ENCODE measurements at regions not wholly inside any gene's neighbourhood (a gene's known extent, or its start where the extent isn't known, plus 50 kb on each side); places are given as distances from the start of the nearest gene placed in this dataset.

DNA sequence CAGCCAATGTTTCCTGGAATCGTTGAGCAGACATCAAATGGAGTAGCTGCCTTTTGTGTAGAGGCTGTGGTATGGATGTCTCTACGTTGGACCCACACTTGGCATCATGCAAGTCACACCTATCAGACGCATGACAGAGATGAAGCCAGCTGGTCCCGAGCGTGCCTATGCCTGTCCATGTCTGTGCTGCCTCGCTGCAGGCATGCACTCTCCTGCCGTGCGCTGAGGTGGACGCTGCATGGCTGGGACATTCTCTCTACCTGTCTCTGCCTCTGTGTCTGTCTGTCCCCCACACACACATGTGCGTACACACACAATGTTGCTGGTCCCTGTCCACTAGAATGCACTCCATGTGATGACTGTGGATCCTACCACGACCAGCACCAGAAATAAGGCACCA is 514.2 kb upstream of the MYT1L start:
- TF ChIP-seq POLR2A (IDR thresholded peaks at IDR 0.05) (no peak), POLR2AphosphoS5 (IDR thresholded peaks at IDR 0.05) (no peak), EP300 (IDR thresholded peaks at IDR 0.05) (no peak)
- TF ChIP-seq, protein P1, sequence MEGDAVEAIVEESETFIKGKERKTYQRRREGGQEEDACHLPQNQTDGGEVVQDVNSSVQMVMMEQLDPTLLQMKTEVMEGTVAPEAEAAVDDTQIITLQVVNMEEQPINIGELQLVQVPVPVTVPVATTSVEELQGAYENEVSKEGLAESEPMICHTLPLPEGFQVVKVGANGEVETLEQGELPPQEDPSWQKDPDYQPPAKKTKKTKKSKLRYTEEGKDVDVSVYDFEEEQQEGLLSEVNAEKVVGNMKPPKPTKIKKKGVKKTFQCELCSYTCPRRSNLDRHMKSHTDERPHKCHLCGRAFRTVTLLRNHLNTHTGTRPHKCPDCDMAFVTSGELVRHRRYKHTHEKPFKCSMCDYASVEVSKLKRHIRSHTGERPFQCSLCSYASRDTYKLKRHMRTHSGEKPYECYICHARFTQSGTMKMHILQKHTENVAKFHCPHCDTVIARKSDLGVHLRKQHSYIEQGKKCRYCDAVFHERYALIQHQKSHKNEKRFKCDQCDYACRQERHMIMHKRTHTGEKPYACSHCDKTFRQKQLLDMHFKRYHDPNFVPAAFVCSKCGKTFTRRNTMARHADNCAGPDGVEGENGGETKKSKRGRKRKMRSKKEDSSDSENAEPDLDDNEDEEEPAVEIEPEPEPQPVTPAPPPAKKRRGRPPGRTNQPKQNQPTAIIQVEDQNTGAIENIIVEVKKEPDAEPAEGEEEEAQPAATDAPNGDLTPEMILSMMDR (IDR thresholded peaks at IDR 0.05): no peak
